Astrocyte (in vitro differentiated cells and primary cell): ENCODE measurements at regions not wholly inside any gene's neighbourhood (a gene's known extent, or its start where the extent isn't known, plus 50 kb on each side); places are given as distances from the start of the nearest gene placed in this dataset.

Experiments used
- EZH2 ChIP-seq: IDR thresholded peaks from 2 replicates; pipeline ENCODE4 v1.6.1; 2012; ENCODE audit warnings: mild to moderate bottlenecking, low read length, inconsistent platforms; ENCODE audit not compliant: insufficient read depth
- TF ChIP-seq, protein P1 (sequence below): IDR thresholded peaks from 2 replicates; pipeline ENCODE4 v1.5.1; 2011; ENCODE audit warnings: low read depth, mild to moderate bottlenecking, inconsistent platforms, low read length, moderate library complexity; ENCODE audit not compliant: insufficient read depth

DNA sequence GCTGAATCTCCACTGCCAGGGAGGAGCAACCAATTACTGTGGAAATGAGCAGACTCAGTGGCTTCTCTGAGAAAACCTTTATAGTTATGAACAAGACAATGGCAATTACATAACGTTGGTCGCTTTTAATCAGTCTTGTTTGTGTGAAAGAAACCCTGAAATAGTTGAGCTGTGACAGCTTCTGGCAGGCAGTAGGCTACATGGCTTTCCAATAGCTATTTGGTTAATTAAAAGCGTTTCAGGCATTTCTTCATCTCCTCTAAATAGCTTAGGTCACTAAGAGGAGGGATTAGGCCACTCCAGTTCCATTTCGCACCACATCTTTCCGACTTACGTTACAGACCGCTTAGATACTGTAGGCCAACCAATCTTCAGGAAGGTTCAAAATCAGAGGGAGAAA is 794.4 kb upstream of the ID2 start:
- TF ChIP-seq, protein P1, sequence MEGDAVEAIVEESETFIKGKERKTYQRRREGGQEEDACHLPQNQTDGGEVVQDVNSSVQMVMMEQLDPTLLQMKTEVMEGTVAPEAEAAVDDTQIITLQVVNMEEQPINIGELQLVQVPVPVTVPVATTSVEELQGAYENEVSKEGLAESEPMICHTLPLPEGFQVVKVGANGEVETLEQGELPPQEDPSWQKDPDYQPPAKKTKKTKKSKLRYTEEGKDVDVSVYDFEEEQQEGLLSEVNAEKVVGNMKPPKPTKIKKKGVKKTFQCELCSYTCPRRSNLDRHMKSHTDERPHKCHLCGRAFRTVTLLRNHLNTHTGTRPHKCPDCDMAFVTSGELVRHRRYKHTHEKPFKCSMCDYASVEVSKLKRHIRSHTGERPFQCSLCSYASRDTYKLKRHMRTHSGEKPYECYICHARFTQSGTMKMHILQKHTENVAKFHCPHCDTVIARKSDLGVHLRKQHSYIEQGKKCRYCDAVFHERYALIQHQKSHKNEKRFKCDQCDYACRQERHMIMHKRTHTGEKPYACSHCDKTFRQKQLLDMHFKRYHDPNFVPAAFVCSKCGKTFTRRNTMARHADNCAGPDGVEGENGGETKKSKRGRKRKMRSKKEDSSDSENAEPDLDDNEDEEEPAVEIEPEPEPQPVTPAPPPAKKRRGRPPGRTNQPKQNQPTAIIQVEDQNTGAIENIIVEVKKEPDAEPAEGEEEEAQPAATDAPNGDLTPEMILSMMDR: no peak
- TF ChIP-seq EZH2: no peak
